Hematopoietic multipotent progenitor cell treated with erythropoietin and hydrocortisone succinate and interleukin-3 and kit ligand, for 15 days (in vitro differentiated cells): ENCODE measurements at regions not wholly inside any gene's neighbourhood (a gene's known extent, or its start where the extent isn't known, plus 50 kb on each side); places are given as distances from the start of the nearest gene placed in this dataset.

Experiments used
- DNase-seq: peaks from one replicate; pipeline ENCODE4 v3.0.0-alpha.2; 2015; ENCODE audit warnings: low spot score

- no peak for DNase-seq
These were observed 206.3 kb upstream of the TLE3 start for GRCh38 chr15:70303981-70304380.

- DNase-seq, result no peak
These were observed 204.6 kb upstream of the TLE3 start for GRCh38 chr15:70302360-70302759.

- no peak for DNase-seq
These were observed 203.7 kb upstream of the TLE3 start for GRCh38 chr15:70301396-70301795.

GRCh38 chr15:70299931-70300869, 202.5 kb upstream of the TLE3 start:
- no peak for DNase-seq

- DNase-seq, result no peak
These were observed 199.8 kb upstream of the TLE3 start for GRCh38 chr15:70297465-70298058.

- DNase-seq, result no peak
These were observed 197.1 kb upstream of the TLE3 start for GRCh38 chr15:70294731-70295305.

- no peak for DNase-seq
These were observed 196.1 kb upstream of the TLE3 start for GRCh38 chr15:70293591-70294470.

- no peak for DNase-seq
These were observed 195.4 kb upstream of the TLE3 start for GRCh38 chr15:70293138-70293537.

- DNase-seq, result no peak
These were observed 194.5 kb upstream of the TLE3 start for GRCh38 chr15:70292076-70292760.

GRCh38 chr15:70291305-70292075, 193.8 kb upstream of the TLE3 start:
- DNase-seq, result no peak

GRCh38 chr15:70290708-70291107, 193.0 kb upstream of the TLE3 start:
- DNase-seq, result no peak

GRCh38 chr15:70289191-70289955, 191.7 kb upstream of the TLE3 start:
- DNase-seq, result no peak

GRCh38 chr15:70286113-70286806, 188.5 kb upstream of the TLE3 start:
- no peak for DNase-seq

- DNase-seq, result no peak
These were observed 186.9 kb upstream of the TLE3 start for GRCh38 chr15:70284438-70285214.

GRCh38 chr15:70283511-70283910, 185.8 kb upstream of the TLE3 start:
- no peak for DNase-seq

- no peak for DNase-seq
These were observed 184.1 kb upstream of the TLE3 start for GRCh38 chr15:70281811-70282307.

GRCh38 chr15:70281261-70281810, 183.6 kb upstream of the TLE3 start:
- no peak for DNase-seq

GRCh38 chr15:70280781-70281180, 183.1 kb upstream of the TLE3 start:
- no peak for DNase-seq
